GM19468 (cell line): ENCODE measurements at regions not wholly inside any gene's neighbourhood (a gene's known extent, or its start where the extent isn't known, plus 50 kb on each side); places are given as distances from the start of the nearest gene placed in this dataset.

Experiments used
- ATAC-seq: cut with Tn5 transposase; IDR thresholded peaks from one replicate; pipeline ENCODE4 v1.9.1; 2021; ENCODE audit warnings: mild to moderate bottlenecking, moderate library complexity, moderate number of reproducible peaks; ENCODE audit not compliant: unreplicated experiment; ENCODE audit errors: extremely low read depth

DNA sequence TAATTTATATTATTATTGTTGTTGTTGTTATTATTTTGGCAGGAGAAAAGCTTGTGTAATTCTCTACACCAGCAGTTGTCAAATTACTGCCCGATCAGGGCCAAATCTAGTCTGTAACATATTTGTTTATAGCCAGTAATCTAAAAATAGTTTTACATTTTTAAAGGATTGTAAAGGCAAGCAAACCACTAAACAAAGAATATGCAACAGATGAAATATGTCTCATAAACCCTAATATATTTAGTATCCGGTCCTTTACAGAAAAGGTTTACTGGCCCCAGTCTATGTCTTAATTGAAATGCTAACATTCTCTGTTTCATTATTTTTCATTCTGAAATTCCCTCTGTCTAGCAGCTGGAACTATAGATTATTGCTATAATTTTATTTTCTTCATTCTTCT lies 709.5 kb downstream of the KCNJ2 start:
- ATAC-seq, result no peak

- ATAC-seq, result no peak
Measured at GRCh38 chr17:70879401-70879800, 710.1 kb downstream of the KCNJ2 start.

DNA sequence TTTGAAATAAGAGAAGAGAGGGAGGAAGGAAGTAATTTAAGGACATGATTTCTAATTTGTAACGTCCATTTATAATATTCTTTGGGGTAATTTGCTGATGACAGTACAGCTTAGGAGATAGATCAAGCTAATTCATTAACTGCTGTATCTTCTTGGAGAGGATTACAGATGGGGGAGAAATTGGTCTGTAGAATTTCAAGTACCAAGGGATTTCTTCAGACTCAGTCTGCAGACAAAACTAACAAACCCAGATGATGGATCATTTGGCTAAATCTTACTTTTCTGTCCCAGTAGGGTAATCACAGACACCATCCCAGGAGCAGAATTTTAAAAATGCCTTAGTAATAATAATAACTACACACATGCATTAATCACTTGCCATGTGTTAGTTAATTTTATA lies 711.8 kb downstream of the KCNJ2 start:
- no peak for ATAC-seq

GRCh38 chr17:70882504-70882903 lies 713.2 kb downstream of the KCNJ2 start:
- ATAC-seq, result no peak

- no peak for ATAC-seq
Measured at GRCh38 chr17:70886648-70887047, 717.3 kb downstream of the KCNJ2 start.

- ATAC-seq, result no peak
Measured at GRCh38 chr17:70888324-70888723, 719.0 kb downstream of the KCNJ2 start.

DNA sequence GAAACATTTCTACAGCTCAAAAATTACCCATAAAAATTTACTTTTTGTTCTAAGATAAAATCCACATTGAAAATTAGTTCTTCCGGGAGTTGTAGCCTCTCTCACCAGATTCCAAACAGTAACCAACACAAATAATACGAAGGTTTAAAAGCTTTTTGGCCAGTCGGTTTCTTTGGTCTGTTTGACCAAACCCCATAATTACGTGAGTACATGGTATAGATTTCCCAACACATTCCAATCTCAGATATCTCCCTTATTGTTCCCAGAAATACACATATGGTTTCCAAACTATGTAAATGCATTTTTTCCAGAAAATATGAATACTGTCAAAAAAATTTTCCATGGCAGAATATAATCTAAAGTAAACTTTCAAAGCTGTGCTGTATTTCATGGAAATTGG lies 722.0 kb downstream of the KCNJ2 start:
- no peak for ATAC-seq

DNA sequence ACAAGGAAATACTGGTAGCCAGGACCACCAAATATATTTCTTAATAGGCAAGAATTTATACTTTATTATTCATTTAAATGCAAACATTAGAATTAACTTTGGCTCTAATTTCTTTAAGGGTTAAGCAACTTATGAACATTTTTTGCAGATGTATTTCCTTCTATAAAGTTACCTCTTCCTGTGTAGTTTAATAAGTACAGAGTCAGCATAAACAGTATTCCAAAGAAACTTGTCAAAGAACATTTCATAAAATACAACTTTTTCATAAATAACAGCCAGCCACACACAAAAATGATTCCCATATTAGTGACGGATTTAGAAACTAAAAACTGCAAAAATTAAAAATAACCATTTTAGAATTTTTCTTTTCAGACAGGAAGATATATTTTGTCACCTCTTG lies 723.2 kb downstream of the KCNJ2 start:
- no peak for ATAC-seq

GRCh38 chr17:70896843-70897242 lies 727.5 kb downstream of the KCNJ2 start:
- no peak for ATAC-seq

DNA sequence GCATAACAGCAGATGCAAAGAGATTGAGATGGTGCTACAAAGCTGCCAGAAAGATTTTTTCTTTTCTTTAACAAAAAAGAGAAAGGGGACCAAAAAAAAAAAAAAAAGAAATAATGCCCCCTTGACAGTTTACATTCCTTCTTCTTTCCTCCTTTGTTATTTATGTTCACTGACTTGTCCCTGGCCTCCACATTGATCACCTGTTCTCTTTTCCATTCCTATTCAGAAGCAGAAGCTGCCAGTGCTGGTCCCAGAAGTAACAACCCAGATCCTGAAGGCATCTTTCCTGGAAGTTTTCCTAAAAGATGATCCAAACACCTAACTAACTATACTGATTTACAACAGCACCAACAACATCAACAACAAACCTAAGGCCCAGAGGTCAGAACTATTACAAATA lies 728.1 kb downstream of the KCNJ2 start:
- no peak for ATAC-seq

DNA sequence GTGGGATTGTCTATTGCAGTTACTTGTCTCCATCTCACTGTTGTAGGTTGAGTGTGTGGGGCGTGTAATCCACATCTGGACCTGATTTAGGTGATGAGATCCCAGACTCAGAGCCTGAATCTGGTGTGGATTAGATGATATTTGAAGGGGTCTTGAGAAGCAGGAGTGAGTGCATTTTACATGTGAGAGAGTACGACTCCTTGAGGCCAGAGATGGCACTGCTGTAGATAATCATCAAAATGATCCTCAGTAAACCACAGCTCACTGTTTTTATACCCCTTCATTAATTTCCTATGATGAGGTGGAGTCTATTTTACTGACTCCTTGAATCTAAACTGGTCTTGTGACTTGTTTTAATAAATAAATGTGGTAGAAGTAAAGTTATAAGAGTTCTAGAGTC lies 732.5 kb downstream of the KCNJ2 start:
- no peak for ATAC-seq

DNA sequence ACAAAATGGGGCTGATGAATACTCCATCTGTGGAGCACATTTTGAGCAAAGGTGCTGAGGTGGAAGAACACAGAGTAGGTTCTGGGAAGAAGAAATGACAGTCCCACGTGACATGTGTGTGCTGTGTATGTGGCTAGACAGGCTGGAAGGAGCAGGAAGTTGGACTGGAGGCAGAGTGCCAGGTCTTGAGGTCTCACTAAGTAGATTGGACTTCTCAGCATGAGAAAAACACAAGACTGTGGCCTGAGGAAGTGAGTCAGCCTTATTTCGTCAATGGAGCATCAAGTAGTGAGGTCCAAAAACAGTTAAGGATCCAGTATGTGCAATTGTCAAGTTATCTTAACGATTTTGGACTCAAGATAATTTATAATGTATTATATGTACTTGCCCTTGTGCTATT lies 736.5 kb downstream of the KCNJ2 start:
- no peak for ATAC-seq

DNA sequence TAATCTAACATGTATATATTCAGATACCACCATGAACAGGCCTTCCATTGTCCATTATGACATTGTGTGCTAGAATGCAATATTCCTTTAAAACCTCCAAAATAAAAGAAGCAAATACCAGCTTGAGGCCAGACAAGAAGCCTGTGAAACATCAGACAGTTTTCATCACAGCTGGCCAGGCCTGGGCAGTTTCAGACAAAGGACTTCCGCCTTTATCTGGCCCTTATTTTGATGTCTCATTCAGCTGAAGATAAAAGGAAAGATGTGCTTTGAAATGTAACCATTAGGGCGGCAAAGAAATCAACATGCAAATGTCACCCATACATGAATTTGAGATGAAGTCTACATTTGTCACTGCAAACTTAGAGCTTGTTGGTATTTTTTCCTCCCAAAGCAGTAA lies 737.5 kb downstream of the KCNJ2 start:
- ATAC-seq, result no peak

DNA sequence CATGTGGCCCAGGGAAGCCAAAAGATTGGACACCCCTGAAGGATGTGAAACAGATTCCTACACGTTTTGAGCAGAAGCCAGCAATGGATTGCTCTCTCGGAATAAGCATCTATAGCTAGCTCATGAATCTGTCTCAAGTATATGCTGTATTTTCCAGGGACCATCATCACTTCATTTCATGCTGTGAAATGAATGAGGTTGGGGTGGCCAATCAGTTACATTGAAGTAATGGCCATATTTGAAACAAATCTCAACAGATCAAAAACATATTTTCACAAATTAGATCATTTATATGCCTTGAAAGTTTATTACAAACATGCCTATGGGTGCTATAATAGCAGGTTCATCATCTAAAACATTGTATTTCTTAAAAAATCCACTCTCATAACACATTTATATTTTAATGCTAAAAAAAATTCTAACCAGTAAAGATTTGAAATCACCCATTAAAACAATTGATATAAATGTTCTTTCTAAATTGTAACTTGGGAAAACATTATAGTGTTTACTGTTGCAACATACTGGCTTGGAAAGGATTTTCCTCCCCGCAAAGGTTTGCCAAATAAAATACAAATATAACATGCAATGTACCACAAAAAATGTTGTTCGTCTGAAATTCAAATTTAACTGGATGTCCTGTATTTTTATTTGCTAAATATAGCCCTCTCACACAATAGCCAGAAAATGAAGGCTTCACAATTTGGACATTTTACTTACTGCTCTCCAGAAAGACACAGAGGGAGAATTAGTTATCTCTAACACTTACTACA lies 743.6 kb downstream of the KCNJ2 start:
- no peak for ATAC-seq

DNA sequence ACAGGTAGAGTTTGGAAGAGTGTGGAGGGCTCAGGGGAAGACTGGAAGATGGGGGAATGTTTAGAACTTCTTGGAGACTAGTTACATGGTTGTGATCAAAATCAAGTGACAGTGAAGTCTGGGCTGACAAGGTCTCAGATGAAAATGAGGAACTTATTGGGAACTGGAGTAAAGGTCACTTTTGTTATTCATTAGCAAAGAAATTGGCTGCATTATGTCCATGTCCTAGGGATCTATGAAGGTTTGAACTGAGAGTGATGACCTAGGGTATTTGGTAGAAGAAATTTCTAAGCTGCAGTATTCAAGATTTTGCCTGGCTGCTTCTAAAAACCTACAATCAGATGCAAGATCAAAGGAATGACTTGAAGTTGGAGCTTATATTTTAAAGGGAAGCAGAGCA lies 747.1 kb downstream of the KCNJ2 start:
- no peak for ATAC-seq

DNA sequence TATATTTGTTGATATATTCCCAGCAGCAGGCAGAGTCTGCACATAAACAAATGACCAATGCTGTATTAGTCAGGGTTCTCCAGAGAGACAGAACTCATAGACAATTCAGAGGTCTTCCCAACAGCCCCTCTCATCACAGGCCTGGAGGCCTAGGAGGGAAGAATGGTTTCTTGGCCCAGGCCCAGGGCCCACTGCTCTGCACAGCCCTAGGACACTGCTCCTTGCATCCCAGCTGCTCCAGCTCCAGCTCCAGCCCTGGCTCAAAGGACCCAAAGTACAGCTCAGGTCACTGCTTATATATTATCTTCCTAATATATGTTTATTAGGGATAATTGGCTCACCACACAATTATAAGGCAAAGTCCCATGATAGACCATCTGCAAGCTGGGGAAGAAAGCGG lies 749.9 kb downstream of the KCNJ2 start:
- ATAC-seq, result no peak

DNA sequence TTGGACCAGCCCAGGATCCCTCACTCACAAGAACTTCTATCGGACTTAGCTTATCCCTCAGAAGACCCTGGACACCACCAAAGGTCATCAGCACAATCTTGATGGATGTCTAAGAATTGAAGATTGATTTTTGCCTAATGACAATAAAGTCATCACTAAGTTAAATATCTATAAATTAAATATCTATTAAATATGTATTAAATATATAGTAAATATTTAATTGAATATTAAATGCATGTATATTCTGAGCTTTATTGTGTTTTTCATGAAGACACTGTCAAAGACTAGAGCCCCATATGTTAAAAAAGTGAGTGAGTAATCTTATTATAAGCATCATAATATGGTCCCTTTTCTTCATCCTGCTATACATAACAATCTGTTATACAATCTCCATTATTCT lies 751.1 kb downstream of the KCNJ2 start:
- no peak for ATAC-seq

GRCh38 chr17:70922268-70922667 lies 752.9 kb downstream of the KCNJ2 start:
- no peak for ATAC-seq

- ATAC-seq, result no peak
Measured at GRCh38 chr17:70924776-70925175, 755.4 kb downstream of the KCNJ2 start.

- no peak for ATAC-seq
Measured at GRCh38 chr17:70929226-70929625, 759.9 kb downstream of the KCNJ2 start.

DNA sequence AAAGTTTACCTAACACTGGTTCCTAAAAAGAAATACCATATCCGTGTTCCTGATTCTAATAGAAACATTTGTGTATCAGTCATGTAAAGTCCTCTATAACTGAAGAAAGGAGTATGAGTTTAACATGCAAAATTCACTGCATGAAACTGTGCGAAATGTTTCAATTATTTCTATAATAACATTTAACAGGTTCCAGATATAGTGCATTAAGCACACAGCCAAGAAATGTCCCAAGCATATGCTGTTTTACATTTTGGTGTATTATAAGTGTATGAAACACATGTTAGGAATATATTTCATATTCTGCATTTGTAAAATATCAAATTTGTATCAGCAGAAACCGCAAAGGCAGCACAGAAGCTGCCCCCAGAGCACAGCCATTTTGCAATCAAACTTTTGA lies 764.9 kb downstream of the KCNJ2 start:
- ATAC-seq, result no peak

DNA sequence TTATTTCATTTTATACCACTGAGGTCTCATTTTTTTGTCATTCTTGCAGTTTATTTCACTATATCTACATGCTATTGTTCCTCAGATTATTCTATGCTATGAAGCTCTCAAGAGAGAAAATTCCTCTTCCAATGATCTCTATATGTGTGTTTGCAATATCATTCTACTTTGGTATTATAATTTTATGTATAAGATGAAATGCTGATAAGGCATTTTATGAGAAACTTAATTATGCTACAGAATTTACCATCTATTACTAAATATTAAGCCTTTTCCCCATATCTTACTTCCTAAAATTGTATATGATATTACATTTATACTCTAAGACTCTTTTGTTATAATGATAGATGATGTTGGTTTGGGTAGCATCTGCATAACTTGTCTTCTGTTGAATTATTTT lies 765.5 kb downstream of the KCNJ2 start:
- ATAC-seq, result no peak

DNA sequence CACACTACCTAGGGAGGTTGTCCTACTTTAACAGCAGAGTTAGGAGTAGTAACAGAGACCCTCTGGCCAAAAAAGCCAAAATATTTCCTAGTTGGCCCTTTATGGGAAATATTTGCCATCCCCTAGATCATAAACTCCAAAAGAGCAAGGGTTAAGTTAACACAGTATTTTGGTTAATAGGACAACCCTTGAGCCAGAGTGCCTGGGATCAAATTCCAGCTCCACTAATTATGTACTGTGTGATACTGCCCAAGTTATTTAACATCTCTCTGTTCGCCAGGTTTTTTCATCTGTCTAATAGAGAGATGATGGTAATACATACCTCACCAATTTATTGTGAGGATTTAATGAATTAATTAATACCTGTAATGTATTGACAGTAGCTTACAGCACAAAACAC lies 767.4 kb downstream of the KCNJ2 start:
- no peak for ATAC-seq
